ENCODE measurements at regions not wholly inside any gene's neighbourhood (a gene's known extent, or its start where the extent isn't known, plus 50 kb on each side); places are given as distances from the start of the nearest gene placed in this dataset.

GRCh38 chr2:88865801-88866371 is 174.4 kb downstream of the RPIA start:
- Histone ChIP-seq H3K9me3 (ENCODE audit: low read length) (no peaks in the 10 kb centered on the region), H3K9me2 (replicated peaks; ENCODE audit: low read length) (no peaks in the 10 kb centered on the region), H2AFZ (ENCODE audit: low read length) (no peak overlapping the region), H3F3A (ENCODE audit: low read length, unreplicated experiment) (no peaks in the 10 kb centered on the region), H3K79me2 (ENCODE audit: low read length) (no peaks in the 10 kb centered on the region), H3K27me3 (ENCODE audit: low read length) (peaks cover 86% of the 10 kb centered on the region), H3K9ac (ENCODE audit: low read length) (no peak overlapping the region), H3K4me2 (ENCODE audit: low read length) (no peak overlapping the region), H4K20me1 (ENCODE audit: low read length) (no peaks in the 10 kb centered on the region), H3K4me3 (ENCODE audit: low read length) (no peak overlapping the region), H3K36me3 (ENCODE audit: low read depth, low read length) (no peaks in the 10 kb centered on the region), H3K27ac (ENCODE audit: low read length) (no peak overlapping the region), H3K4me1 (ENCODE audit: insufficient read depth, low read length) (no peaks in the 10 kb centered on the region)
- POLR2A ChIA-PET (ENCODE audit: unreplicated experiment), result no interaction called here
- ATAC-seq (no peak), DNase-seq (no peak)
- no TSS peak for BruUV-seq (replicated peaks)
- TF ChIP-seq CTCF (conservative IDR thresholded peaks at IDR 0.05; ENCODE audit: low read depth, low read length) (no peak), EZH2phosphoT487 (IDR thresholded peaks at IDR 0.05; ENCODE audit: borderline replicate concordance, low read length) (no peak), EZH2 (IDR thresholded peaks at IDR 0.05; ENCODE audit: low read length, unreplicated experiment) (no peak)
- CTCF ChIA-PET, result no interaction called here
- intact Hi-C loops (cut with micrococcal nuclease), result no loop called here

- Histone ChIP-seq H3K4me2 (ENCODE audit: low read length) (no peak overlapping the region), H3K9me2 (replicated peaks; ENCODE audit: low read length) (no peaks in the 10 kb centered on the region), H3K4me1 (ENCODE audit: insufficient read depth, low read length) (no peaks in the 10 kb centered on the region), H4K20me1 (ENCODE audit: low read length) (no peaks in the 10 kb centered on the region), H2AFZ (ENCODE audit: low read length) (no peak overlapping the region), H3K36me3 (ENCODE audit: low read depth, low read length) (no peaks in the 10 kb centered on the region), H3K9ac (ENCODE audit: low read length) (no peak overlapping the region), H3K27me3 (ENCODE audit: low read length) (peaks cover 86% of the 10 kb centered on the region), H3K9me3 (ENCODE audit: low read length) (no peaks in the 10 kb centered on the region), H3F3A (ENCODE audit: low read length, unreplicated experiment) (no peaks in the 10 kb centered on the region), H3K79me2 (ENCODE audit: low read length) (no peaks in the 10 kb centered on the region), H3K4me3 (ENCODE audit: low read length) (no peak overlapping the region), H3K27ac (ENCODE audit: low read length) (no peak overlapping the region)
- ChIA-PET CTCF (no interaction called here), POLR2A (ENCODE audit: unreplicated experiment) (no interaction called here)
- TF ChIP-seq EZH2 (IDR thresholded peaks at IDR 0.05; ENCODE audit: low read length, unreplicated experiment) (no peak), CTCF (conservative IDR thresholded peaks at IDR 0.05; ENCODE audit: low read depth, low read length) (no peak), EZH2phosphoT487 (IDR thresholded peaks at IDR 0.05; ENCODE audit: borderline replicate concordance, low read length) (no peak)
- ATAC-seq, result no peak
- BruUV-seq (replicated peaks), result no TSS peak
- no peak for DNase-seq
- intact Hi-C loops (cut with micrococcal nuclease), result no loop called here
Observed at GRCh38 chr2:88866756-88867155, 175.3 kb downstream of the RPIA start.

GRCh38 chr2:88868861-88869260 is 177.4 kb downstream of the RPIA start:
- H3K9me2 ChIP-seq (replicated peaks; ENCODE audit: low read length), result no peaks in the 10 kb centered on the region
- no peak overlapping the region for H3K27ac ChIP-seq (ENCODE audit: low read length)
- H3K36me3 ChIP-seq (ENCODE audit: low read depth, low read length), result no peaks in the 10 kb centered on the region
- H2AFZ ChIP-seq (ENCODE audit: low read length), result no peak overlapping the region
- ATAC-seq (no peak), DNase-seq (no peak)
- intact Hi-C loops (cut with micrococcal nuclease), result no loop called here
- ChIA-PET CTCF (no interaction called here), POLR2A (ENCODE audit: unreplicated experiment) (no interaction called here)
- H3K9me3 ChIP-seq (ENCODE audit: low read length), result no peaks in the 10 kb centered on the region
- TF ChIP-seq EZH2 (IDR thresholded peaks at IDR 0.05; ENCODE audit: low read length, unreplicated experiment), result no peak
- no peak for TF ChIP-seq CTCF (conservative IDR thresholded peaks at IDR 0.05; ENCODE audit: low read depth, low read length)
- no peak for TF ChIP-seq EZH2phosphoT487 (IDR thresholded peaks at IDR 0.05; ENCODE audit: borderline replicate concordance, low read length)
- H3K4me2 ChIP-seq (ENCODE audit: low read length), result no peak overlapping the region
- H3K4me3 ChIP-seq (ENCODE audit: low read length), result no peak overlapping the region
- BruUV-seq (replicated peaks), result no TSS peak
- no peaks in the 10 kb centered on the region for H4K20me1 ChIP-seq (ENCODE audit: low read length)
- H3K4me1 ChIP-seq (ENCODE audit: insufficient read depth, low read length), result no peaks in the 10 kb centered on the region
- H3K79me2 ChIP-seq (ENCODE audit: low read length), result no peaks in the 10 kb centered on the region
- no peak overlapping the region for H3K9ac ChIP-seq (ENCODE audit: low read length)
- peaks cover 85% of the 10 kb centered on the region for H3K27me3 ChIP-seq (ENCODE audit: low read length)
- H3F3A ChIP-seq (ENCODE audit: low read length, unreplicated experiment), result no peaks in the 10 kb centered on the region
